H7 (cell line): ENCODE measurements at regions not wholly inside any gene's neighbourhood (a gene's known extent, or its start where the extent isn't known, plus 50 kb on each side); places are given as distances from the start of the nearest gene placed in this dataset.
A peak's percentile ranks its signal among the peaks of the same experiment; 100 is the strongest.

Experiments
- DNase-seq: peaks from one replicate; pipeline ENCODE4 v3.0.0; 2012
- H3K27me3 ChIP-seq: 2 replicates; pipeline ENCODE4 v1.6.0; 2011; ENCODE audit warnings: mild to moderate bottlenecking, low read length; ENCODE audit not compliant: control insufficient read depth, insufficient read depth
- H3K36me3 ChIP-seq: replicated peaks from 2 replicates; pipeline ENCODE4 v1.5.1; 2011; ENCODE audit warnings: low read length; ENCODE audit not compliant: control insufficient read depth, insufficient read depth
- H3K4me3 ChIP-seq: 2 replicates; pipeline ENCODE4 v1.5.1; 2011; ENCODE audit warnings: low read depth, mild to moderate bottlenecking, control low read depth, low read length, moderate library complexity; ENCODE audit not compliant: insufficient read depth

DNA sequence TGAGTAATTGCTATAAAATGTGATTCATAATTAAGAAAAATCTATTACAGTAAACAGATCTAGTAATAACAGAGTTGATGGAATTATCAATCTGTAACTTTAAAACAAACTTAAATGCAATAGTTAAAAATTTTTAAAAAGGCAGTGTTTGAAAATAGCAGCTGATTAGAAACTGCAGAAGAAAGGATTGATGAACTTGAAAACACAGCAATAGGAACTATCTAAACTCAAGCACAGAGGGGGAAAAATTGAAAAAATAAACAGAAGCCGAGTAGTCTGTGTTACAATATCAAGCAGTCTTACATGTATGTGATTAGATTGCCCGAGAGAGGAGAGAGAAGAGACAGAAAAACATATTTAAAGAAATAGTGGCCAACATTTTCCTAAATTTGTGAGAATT lies 569.0 kb upstream of the B3GALT2 start:
- DNase-seq = no peak
- no peaks in the 10 kb centered on the region for H3K36me3 ChIP-seq
- no peaks in the 10 kb centered on the region for H3K27me3 ChIP-seq
- H3K4me3 ChIP-seq = no peak overlapping the region

DNA sequence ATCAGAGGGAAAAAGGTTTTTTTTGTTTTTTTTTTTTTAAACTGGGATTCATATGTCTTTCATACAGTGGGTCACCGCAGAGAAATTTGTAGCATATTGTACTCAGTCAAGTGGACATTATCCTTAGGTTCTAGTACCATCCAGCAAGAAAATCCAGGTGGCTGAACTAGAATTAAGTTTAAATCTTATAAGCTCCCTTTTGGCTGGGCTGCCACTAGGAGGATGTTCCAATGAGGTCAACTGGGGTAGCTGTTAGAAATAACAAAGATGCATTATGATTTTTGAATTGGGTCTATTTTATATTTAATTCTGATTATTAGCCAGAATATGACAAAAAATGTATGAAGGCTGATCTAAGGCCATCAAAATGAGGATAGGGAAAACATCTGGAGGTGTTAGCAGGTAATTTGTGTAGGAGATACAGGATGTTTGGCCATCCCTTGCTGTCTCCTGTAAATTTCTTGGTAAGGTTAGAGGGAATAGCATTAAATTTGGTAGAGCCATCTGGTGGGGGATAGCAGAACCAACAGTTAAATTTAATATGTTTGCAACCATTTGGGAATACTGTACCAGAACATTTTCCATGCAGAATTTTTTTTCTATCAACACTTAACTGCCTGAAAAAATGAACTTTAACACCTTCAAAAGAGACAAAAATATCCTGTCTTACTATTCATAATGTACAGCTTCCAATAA lies 568.5 kb upstream of the B3GALT2 start:
- H3K4me3 ChIP-seq = no peak overlapping the region
- DNase-seq = peak; percentile 2

DNA sequence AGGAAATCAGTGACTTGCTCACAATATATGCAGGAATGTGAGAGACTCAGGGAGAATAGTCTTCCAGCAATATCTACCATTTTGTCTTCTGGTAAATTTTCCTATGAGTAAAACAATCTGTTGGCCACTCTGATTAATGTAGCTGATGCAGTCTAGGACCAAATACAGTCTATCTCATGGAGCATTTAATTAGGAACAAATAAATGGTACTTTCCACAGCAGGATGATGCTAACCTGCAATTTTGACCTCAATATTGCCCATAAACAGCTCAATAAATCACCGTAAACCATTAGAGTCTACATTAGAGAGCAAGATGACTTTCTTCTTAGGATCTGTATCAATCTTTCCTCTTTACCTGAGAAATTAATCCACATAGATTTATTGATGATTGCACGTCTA lies 567.7 kb upstream of the B3GALT2 start:
- no peaks in the 10 kb centered on the region for H3K36me3 ChIP-seq
- no peak for DNase-seq
- H3K27me3 ChIP-seq = no peaks in the 10 kb centered on the region
- H3K4me3 ChIP-seq = no peak overlapping the region

More for the DNA sequence above, 568.5 kb upstream of the B3GALT2 start:
- Histone ChIP-seq H3K36me3 (no peaks in the 10 kb centered on the region), H3K27me3 (no peaks in the 10 kb centered on the region)

DNA sequence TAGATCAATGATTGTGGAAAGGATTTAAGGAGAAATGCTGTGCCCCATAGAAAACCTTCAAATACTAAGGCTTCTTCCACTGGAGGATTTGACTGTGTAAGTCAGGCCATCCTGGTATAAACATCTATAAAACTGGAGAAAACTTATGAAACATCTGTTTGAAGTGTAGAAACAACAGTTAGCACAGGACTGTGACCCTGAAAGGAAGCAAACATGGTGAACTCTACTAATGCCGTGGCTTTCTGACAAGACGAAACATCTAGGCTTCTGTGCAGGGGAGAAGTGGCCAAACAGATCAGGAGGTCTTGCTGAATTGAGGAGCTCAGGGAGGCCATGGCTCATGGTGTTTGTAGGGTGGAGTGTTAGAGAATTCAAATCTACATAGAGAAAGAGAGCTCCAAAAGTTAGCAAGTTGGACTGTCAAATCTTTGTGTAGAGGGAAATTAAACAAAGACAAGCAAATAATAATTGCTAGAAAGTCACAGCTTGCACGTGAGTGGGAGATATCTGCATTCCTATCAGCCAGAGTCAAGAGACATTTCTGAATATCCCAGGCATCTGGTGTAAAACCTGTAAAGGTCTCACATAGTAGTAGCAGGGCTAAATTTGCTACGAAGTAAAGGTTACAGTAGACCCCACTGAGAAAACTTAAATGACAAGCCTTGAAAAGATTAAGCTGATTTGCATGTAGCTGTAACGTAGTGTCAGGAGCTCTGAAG lies 566.8 kb upstream of the B3GALT2 start:
- DNase-seq = no peak
- H3K4me3 ChIP-seq = no peak overlapping the region

GRCh38 chr1:193749868-193750267 lies 563.5 kb upstream of the B3GALT2 start:
- Histone ChIP-seq H3K27me3 (no peaks in the 10 kb centered on the region), H3K4me3 (no peak overlapping the region), H3K36me3 (no peaks in the 10 kb centered on the region)
- DNase-seq = no peak

More for the DNA sequence above, 566.8 kb upstream of the B3GALT2 start:
- H3K27me3 ChIP-seq = no peaks in the 10 kb centered on the region
- H3K36me3 ChIP-seq = no peaks in the 10 kb centered on the region

- H3K27me3 ChIP-seq = peaks cover 1% of the 10 kb centered on the region; the same call in 1 of the 2 replicates
- H3K4me3 ChIP-seq = no peak overlapping the region
- no peaks in the 10 kb centered on the region for H3K36me3 ChIP-seq
- DNase-seq = no peak
Observed at GRCh38 chr1:193747579-193747978, 561.2 kb upstream of the B3GALT2 start.

GRCh38 chr1:193741228-193741627 lies 554.8 kb upstream of the B3GALT2 start:
- DNase-seq = peak; percentile 5
- H3K27me3 ChIP-seq = peaks cover 11% of the 10 kb centered on the region; the same call in 1 of the 2 replicates
- no peak overlapping the region for H3K4me3 ChIP-seq
- no peaks in the 10 kb centered on the region for H3K36me3 ChIP-seq

DNA sequence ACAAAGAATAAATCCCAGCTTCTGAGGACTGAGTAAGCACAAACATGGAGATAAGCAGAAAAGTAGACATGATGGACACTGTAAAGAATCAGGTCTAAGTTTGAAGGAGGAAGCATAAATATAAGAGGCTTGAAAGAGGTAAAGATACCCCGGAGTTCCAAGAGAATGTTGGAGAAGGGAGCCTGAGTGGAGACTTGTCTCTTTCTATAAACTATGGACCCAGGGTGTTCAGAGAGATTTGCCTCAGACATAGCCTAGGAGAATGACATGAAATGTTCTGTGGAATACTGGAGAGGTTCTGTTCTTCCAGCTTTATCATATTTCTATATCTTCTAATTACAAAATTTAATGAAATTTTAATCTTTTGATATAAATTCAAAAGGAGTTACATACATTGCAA lies 554.3 kb upstream of the B3GALT2 start:
- DNase-seq = no peak
- no peak overlapping the region for H3K4me3 ChIP-seq
- H3K27me3 ChIP-seq = peaks cover 11% of the 10 kb centered on the region; the same call in 1 of the 2 replicates
- H3K36me3 ChIP-seq = no peaks in the 10 kb centered on the region

DNA sequence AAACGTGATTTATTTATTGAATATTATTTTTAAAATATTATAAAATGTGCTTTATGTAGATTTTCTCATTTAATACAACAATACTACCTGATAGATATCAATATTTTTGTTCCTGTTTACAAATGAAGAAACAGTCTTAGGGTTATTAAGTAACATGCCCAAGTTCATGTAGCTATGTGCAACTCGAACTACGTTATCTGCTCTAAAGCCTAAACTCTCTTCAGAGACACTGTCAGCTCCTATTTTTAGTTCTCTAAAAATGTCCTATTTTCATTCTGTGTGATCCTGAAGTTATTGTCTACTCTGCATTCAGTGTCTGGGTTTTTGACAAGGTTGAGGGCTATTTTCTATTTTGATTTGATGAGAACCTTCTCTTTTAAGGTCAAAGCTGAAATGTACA lies 550.1 kb upstream of the B3GALT2 start:
- DNase-seq = no peak
- Histone ChIP-seq H3K4me3 (no peak overlapping the region), H3K27me3 (peaks cover 11% of the 10 kb centered on the region; the same call in 1 of the 2 replicates), H3K36me3 (no peaks in the 10 kb centered on the region)

DNA sequence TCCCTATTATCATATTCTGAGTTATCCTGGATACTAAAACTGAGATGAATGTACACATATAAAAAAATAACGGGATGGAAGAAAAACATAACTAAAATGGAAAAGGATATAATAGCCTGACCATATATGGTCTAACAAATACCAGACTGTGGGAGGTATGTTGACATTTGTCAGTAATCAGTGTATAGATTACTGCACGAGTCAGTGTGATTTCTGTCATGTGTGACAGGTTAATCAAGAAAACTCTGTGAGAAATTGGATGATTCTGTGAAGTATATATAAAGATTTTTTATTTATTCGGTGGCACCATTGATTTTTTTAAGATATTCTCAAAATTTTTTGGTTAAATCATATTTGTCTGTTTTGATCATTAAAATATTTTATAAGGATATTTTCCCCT lies 547.3 kb upstream of the B3GALT2 start:
- Histone ChIP-seq H3K27me3 (peaks cover 31% of the 10 kb centered on the region), H3K4me3 (no peak overlapping the region), H3K36me3 (no peaks in the 10 kb centered on the region)
- no peak for DNase-seq

DNA sequence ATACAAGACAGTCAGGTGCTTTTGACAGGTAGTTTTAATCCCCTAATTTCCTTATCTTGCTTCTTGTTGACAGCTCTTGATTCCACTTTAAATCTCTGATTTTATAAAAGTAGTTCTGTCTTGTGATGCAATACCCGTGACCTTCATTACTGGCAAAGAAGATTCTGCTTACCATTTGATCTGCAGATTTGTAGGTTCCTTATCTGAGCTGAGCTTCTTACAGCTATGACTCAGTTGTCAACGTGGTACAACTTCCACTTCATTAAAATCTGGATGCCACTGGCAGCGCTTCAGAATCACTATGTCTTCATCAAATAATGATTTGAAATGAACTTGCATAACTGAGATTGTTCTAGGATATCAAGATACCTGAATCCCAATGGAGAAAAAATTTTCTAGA lies 543.6 kb upstream of the B3GALT2 start:
- H3K27me3 ChIP-seq = peaks cover 55% of the 10 kb centered on the region
- no peaks in the 10 kb centered on the region for H3K36me3 ChIP-seq
- no peak for DNase-seq
- no peak overlapping the region for H3K4me3 ChIP-seq

DNA sequence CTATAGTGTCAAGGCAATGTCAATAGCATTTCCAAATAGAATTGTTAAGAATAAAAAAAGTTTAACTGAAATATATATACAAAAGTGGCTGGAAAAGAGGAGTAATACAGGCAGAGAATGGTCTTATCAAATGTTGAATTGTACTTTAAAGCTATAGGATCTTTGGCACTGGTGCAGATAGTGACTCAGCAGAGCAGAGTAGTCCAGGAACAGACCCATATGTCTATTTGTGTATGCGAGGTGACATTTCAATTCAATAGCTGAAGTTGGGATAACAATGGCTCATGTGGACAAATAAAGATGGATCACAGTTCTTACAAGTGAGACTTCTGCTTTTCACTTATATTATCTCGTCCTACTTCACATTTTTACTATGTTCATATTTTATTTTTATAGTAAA lies 543.0 kb upstream of the B3GALT2 start:
- H3K4me3 ChIP-seq = no peak overlapping the region
- H3K27me3 ChIP-seq = peaks cover 58% of the 10 kb centered on the region
- H3K36me3 ChIP-seq = no peaks in the 10 kb centered on the region
- no peak for DNase-seq

- DNase-seq = peak; percentile 13
- Histone ChIP-seq H3K27me3 (peaks cover 55% of the 10 kb centered on the region), H3K4me3 (no peak overlapping the region), H3K36me3 (no peaks in the 10 kb centered on the region)
Observed at GRCh38 chr1:193727850-193728249, 541.4 kb upstream of the B3GALT2 start.

DNA sequence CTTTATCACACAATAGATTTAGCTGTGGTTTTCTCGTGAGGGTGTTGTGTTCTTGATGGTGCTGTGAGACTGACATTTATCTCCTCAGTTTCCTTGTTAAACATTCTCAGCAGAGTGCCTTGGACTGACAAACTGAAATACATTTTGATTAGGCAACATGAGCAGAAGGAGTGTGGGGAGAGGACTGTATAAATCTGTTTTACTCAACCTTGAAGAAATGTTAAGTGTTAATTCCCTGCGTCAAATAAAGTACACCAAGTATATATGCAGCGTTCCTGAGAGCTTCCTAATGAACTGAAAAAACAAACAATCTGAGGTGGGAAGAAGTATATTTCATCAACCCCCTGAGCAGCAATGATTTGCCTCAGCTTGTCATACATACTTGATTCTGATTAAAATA lies 540.3 kb upstream of the B3GALT2 start:
- H3K4me3 ChIP-seq = no peak overlapping the region

DNA sequence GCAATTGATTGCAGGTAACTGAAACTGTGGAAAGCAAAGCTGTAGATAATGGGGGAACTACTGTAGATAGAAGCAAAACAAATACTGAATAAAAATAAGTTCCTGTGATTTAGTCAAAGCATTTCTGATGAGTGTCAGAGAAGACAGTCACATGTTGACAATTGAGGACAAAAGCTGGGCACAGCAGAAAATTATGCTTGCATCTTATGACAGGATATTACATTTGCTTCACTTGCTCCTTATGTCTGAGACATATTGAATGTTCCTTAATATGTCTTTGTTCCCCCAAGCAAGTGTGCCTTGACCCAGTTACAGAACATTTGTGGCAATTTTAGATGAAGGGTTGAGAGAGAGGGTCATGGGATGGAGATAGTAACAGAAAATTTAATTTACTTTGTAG lies 526.0 kb upstream of the B3GALT2 start:
- H3K36me3 ChIP-seq = no peaks in the 10 kb centered on the region
- H3K27me3 ChIP-seq = no peaks in the 10 kb centered on the region
- no peak overlapping the region for H3K4me3 ChIP-seq
- no peak for DNase-seq

More for the DNA sequence above, 540.3 kb upstream of the B3GALT2 start:
- no peak for DNase-seq
- H3K27me3 ChIP-seq = peaks cover 54% of the 10 kb centered on the region
- H3K36me3 ChIP-seq = no peaks in the 10 kb centered on the region
